HTR-8/SVneo (cell line): ENCODE measurements at regions not wholly inside any gene's neighbourhood (a gene's known extent, or its start where the extent isn't known, plus 50 kb on each side); places are given as distances from the start of the nearest gene placed in this dataset.
"Not testable (repeated sequence)": the region's sequence is repeated elsewhere in the genome, so short reads cannot be mapped to it uniquely, and the experiment has no call there.

Source experiments
- DNase-seq: peaks from one replicate; pipeline ENCODE4 v3.0.0; 2011; ENCODE audit warnings: low spot score, mixed read lengths; ENCODE audit not compliant: insufficient read length
- FAIRE-seq: peaks from 2 replicates; lab custom pipeline; 2011; peaks lifted over from hg19 to GRCh38; lab: Jason Lieb, UNC

- FAIRE-seq = no peak
- no peak for DNase-seq
Measured at GRCh38 chr2:194301946-194302345, 1355.1 kb upstream of the SLC39A10 start.

GRCh38 chr2:194294156-194294555, 1362.9 kb upstream of the SLC39A10 start:
- FAIRE-seq = no peak
- DNase-seq = no peak

GRCh38 chr2:194291104-194291503, 1365.9 kb upstream of the SLC39A10 start:
- no peak for FAIRE-seq

GRCh38 chr2:194289712-194290346, 1367.2 kb upstream of the SLC39A10 start:
- no peak for FAIRE-seq
- DNase-seq = no peak

More at GRCh38 chr2:194291104-194291503, 1365.9 kb upstream of the SLC39A10 start:
- no peak for DNase-seq

- not testable (repeated sequence) for FAIRE-seq, DNase-seq
Measured at GRCh38 chr2:194276667-194277066, 1380.4 kb upstream of the SLC39A10 start.

GRCh38 chr2:194271293-194271961, 1385.6 kb upstream of the SLC39A10 start:
- DNase-seq (no peak), FAIRE-seq (no peak)

- no peak for DNase-seq
- no peak for FAIRE-seq
Measured at GRCh38 chr2:194270648-194271047, 1386.4 kb upstream of the SLC39A10 start.

GRCh38 chr2:194264586-194264985, 1392.4 kb upstream of the SLC39A10 start:
- FAIRE-seq = no peak
- no peak for DNase-seq

- FAIRE-seq = no peak
- DNase-seq = no peak
Measured at GRCh38 chr2:194260185-194260584, 1396.8 kb upstream of the SLC39A10 start.

GRCh38 chr2:194257095-194257494, 1399.9 kb upstream of the SLC39A10 start:
- FAIRE-seq = no peak
- no peak for DNase-seq

- FAIRE-seq = no peak
Measured at GRCh38 chr2:194253528-194254259, 1403.3 kb upstream of the SLC39A10 start.

GRCh38 chr2:194252127-194252526, 1404.9 kb upstream of the SLC39A10 start:
- no peak for FAIRE-seq

More at GRCh38 chr2:194253528-194254259, 1403.3 kb upstream of the SLC39A10 start:
- DNase-seq = no peak

GRCh38 chr2:194232600-194232999, 1424.4 kb upstream of the SLC39A10 start:
- DNase-seq (no peak), FAIRE-seq (no peak)

More at GRCh38 chr2:194252127-194252526, 1404.9 kb upstream of the SLC39A10 start:
- no peak for DNase-seq

GRCh38 chr2:194223218-194223617, 1433.8 kb upstream of the SLC39A10 start:
- DNase-seq (no peak), FAIRE-seq (no peak)

GRCh38 chr2:194214192-194214591, 1442.8 kb upstream of the SLC39A10 start:
- DNase-seq (no peak), FAIRE-seq (no peak)

GRCh38 chr2:194205568-194206227, 1451.3 kb upstream of the SLC39A10 start:
- FAIRE-seq = no peak

GRCh38 chr2:194203898-194204297, 1453.1 kb upstream of the SLC39A10 start:
- FAIRE-seq = no peak
- DNase-seq = no peak

More at GRCh38 chr2:194205568-194206227, 1451.3 kb upstream of the SLC39A10 start:
- no peak for DNase-seq

- DNase-seq = no peak
- no peak for FAIRE-seq
Measured at GRCh38 chr2:194182888-194183287, 1474.1 kb upstream of the SLC39A10 start.

- no peak for DNase-seq
Measured at GRCh38 chr2:194176134-194176533, 1480.9 kb upstream of the SLC39A10 start.

GRCh38 chr2:194166818-194167217, 1490.2 kb upstream of the SLC39A10 start:
- no peak for DNase-seq

More at GRCh38 chr2:194176134-194176533, 1480.9 kb upstream of the SLC39A10 start:
- FAIRE-seq = no peak

More at GRCh38 chr2:194166818-194167217, 1490.2 kb upstream of the SLC39A10 start:
- no peak for FAIRE-seq
